SK-N-SH (cell line): ENCODE measurements at regions not wholly inside any gene's neighbourhood (a gene's known extent, or its start where the extent isn't known, plus 50 kb on each side); places are given as distances from the start of the nearest gene placed in this dataset.

Experiments
- CHD2 ChIP-seq: fragments of 150-350 bp; IDR thresholded peaks from 2 replicates; pipeline ENCODE4 v1.6.1; 2018; ENCODE audit warnings: low read length; ENCODE audit not compliant: partially characterized antibody
- EP300 ChIP-seq, 2 experiments: IDR thresholded peaks; 2 replicates each; pipeline versions ENCODE4 v1.4.0 to v1.6.1; 2012; ENCODE audit warnings: borderline replicate concordance in 1 of 2, low read depth in 1 of 2, low read length in 1 of 2
- EZH2phosphoT487 ChIP-seq: fragments of 200-600 bp; sonication (generic); IDR thresholded peaks from 2 replicates; pipeline ENCODE4 v1.6.1; 2017; ENCODE audit warnings: low read depth, mixed run types, mild to moderate bottlenecking, antibody characterized with exemption, moderate library complexity, borderline replicate concordance
- FOXM1 ChIP-seq: IDR thresholded peaks from 2 replicates; pipeline ENCODE4 v1.4.0; 2012; ENCODE audit warnings: low read depth, mild to moderate bottlenecking
- GABPA ChIP-seq: IDR thresholded peaks from 2 replicates; pipeline ENCODE4 v1.4.0; 2012; ENCODE audit warnings: low read depth, mild to moderate bottlenecking
- MAX ChIP-seq: IDR thresholded peaks from 2 replicates; pipeline ENCODE4 v1.4.0; 2012; ENCODE audit warnings: low read depth
- MXI1 ChIP-seq: IDR thresholded peaks from 2 replicates; pipeline ENCODE4 v1.6.1; 2012; ENCODE audit warnings: mild to moderate bottlenecking, low read depth, low read length, improper control_type of control experiment
- NFIC ChIP-seq: IDR thresholded peaks from 2 replicates; pipeline ENCODE4 v1.4.0; 2012; ENCODE audit warnings: borderline replicate concordance
- POLR2AphosphoS5 ChIP-seq: IDR thresholded peaks from 2 replicates; pipeline ENCODE4 v1.6.1; 2012; ENCODE audit warnings: low read depth, low read length
- RCOR1 ChIP-seq: fragments of 150-350 bp; IDR thresholded peaks from 2 replicates; pipeline ENCODE4 v1.6.1; 2017; ENCODE audit warnings: antibody characterized with exemption, low read length
- REST ChIP-seq: IDR thresholded peaks from 2 replicates; pipeline ENCODE4 v1.6.1; 2012; ENCODE audit warnings: mild to moderate bottlenecking, low read depth, low read length, moderate library complexity
- RXRA ChIP-seq: IDR thresholded peaks from 2 replicates; pipeline ENCODE4 v1.4.0; 2012; ENCODE audit warnings: low read depth, mild to moderate bottlenecking, borderline replicate concordance
- SIN3A ChIP-seq: IDR thresholded peaks from 2 replicates; pipeline ENCODE4 v1.6.1; 2012; ENCODE audit warnings: low read depth, mild to moderate bottlenecking, low read length, moderate library complexity, borderline replicate concordance
- TF ChIP-seq, protein P1 (sequence below): fragments of 200-600 bp; sonication (generic); IDR thresholded peaks from 2 replicates; pipeline ENCODE4 v1.6.1; 2017; ENCODE audit warnings: antibody characterized with exemption, mild to moderate bottlenecking, moderate library complexity

GRCh38 chr1:34663031-34663430, 91.8 kb upstream of the GJB5 start:
- TF ChIP-seq MXI1 (no peak), EP300 (IDR thresholded peaks at IDR 0.05; ENCODE audit: borderline replicate concordance in 1 of 2, low read depth in 1 of 2, low read length in 1 of 2) (no peak), EZH2phosphoT487 (no peak), RCOR1 (no peak), SIN3A (no peak), REST (no peak), RXRA (no peak), CHD2 (no peak), MAX (no peak), NFIC (no peak), POLR2AphosphoS5 (no peak), FOXM1 (no peak), GABPA (no peak)
- TF ChIP-seq, protein P1, sequence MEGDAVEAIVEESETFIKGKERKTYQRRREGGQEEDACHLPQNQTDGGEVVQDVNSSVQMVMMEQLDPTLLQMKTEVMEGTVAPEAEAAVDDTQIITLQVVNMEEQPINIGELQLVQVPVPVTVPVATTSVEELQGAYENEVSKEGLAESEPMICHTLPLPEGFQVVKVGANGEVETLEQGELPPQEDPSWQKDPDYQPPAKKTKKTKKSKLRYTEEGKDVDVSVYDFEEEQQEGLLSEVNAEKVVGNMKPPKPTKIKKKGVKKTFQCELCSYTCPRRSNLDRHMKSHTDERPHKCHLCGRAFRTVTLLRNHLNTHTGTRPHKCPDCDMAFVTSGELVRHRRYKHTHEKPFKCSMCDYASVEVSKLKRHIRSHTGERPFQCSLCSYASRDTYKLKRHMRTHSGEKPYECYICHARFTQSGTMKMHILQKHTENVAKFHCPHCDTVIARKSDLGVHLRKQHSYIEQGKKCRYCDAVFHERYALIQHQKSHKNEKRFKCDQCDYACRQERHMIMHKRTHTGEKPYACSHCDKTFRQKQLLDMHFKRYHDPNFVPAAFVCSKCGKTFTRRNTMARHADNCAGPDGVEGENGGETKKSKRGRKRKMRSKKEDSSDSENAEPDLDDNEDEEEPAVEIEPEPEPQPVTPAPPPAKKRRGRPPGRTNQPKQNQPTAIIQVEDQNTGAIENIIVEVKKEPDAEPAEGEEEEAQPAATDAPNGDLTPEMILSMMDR, result no peak
